Lower lobe of right lung (tissue), 2 donors: ENCODE measurements at regions not wholly inside any gene's neighbourhood (a gene's known extent, or its start where the extent isn't known, plus 50 kb on each side); places are given as distances from the start of the nearest gene placed in this dataset.
A peak's percentile ranks its signal among the peaks of the same experiment; 100 is the strongest.

Source experiments
- ATAC-seq, 2 donors: fragments of 200-7000 bp; cut with Tn5 transposase; one replicate each; pipeline ENCODE4 v1.9.1; 2020 to 2022; ENCODE audit warnings: mild to moderate bottlenecking in 2 of 2, moderate library complexity in 2 of 2
- DNase-seq: peaks from one replicate; pipeline ENCODE4 v3.0.0-alpha.2; 2020
- H3K27ac ChIP-seq: fragments of 200-600 bp; one replicate; pipeline ENCODE4 v1.8.0; 2022
- H3K27me3 ChIP-seq: fragments of 200-600 bp; one replicate; pipeline ENCODE4 v1.8.0; 2022; ENCODE audit warnings: low read depth
- H3K36me3 ChIP-seq: fragments of 200-600 bp; one replicate; pipeline ENCODE4 v1.8.0; 2022; ENCODE audit warnings: mild to moderate bottlenecking
- H3K4me1 ChIP-seq: fragments of 200-600 bp; one replicate; pipeline ENCODE4 v1.8.0; 2022
- H3K4me3 ChIP-seq: fragments of 200-600 bp; one replicate; pipeline ENCODE4 v1.8.0; 2022; ENCODE audit warnings: mild to moderate bottlenecking
- H3K9me3 ChIP-seq: fragments of 200-600 bp; one replicate; pipeline ENCODE4 v1.8.0; 2022
- intact Hi-C: fragments of 100-400 bp; cut with DNase I; formaldehyde crosslinking; loops from one replicate; pipeline ENCODE4 v1.11.0; 2022
- TF ChIP-seq, protein P1 (sequence below): fragments of 200-600 bp; IDR thresholded peaks from one replicate; pipeline ENCODE4 v1.8.0; 2022; ENCODE audit warnings: antibody characterized with exemption, mild to moderate bottlenecking
- donor health status: DM: no; HTN: yes; CAD: no; lungs with severe emphysema.

- H3K9me3 ChIP-seq: no peaks in the 10 kb centered on the region
- H3K27ac ChIP-seq: peak overlapping the region; percentile 44
- intact Hi-C loops: no loop called here
- peaks cover 19% of the 10 kb centered on the region for H3K4me1 ChIP-seq
- DNase-seq: no peak
- H3K27me3 ChIP-seq: peaks cover 6% of the 10 kb centered on the region
- TF ChIP-seq, protein P1, sequence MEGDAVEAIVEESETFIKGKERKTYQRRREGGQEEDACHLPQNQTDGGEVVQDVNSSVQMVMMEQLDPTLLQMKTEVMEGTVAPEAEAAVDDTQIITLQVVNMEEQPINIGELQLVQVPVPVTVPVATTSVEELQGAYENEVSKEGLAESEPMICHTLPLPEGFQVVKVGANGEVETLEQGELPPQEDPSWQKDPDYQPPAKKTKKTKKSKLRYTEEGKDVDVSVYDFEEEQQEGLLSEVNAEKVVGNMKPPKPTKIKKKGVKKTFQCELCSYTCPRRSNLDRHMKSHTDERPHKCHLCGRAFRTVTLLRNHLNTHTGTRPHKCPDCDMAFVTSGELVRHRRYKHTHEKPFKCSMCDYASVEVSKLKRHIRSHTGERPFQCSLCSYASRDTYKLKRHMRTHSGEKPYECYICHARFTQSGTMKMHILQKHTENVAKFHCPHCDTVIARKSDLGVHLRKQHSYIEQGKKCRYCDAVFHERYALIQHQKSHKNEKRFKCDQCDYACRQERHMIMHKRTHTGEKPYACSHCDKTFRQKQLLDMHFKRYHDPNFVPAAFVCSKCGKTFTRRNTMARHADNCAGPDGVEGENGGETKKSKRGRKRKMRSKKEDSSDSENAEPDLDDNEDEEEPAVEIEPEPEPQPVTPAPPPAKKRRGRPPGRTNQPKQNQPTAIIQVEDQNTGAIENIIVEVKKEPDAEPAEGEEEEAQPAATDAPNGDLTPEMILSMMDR: no peak
- H3K4me3 ChIP-seq: no peak overlapping the region
- ATAC-seq: no peak
- H3K36me3 ChIP-seq: no peaks in the 10 kb centered on the region
Measured at GRCh38 chr1:10901891-10902805, 105.7 kb upstream of the CASZ1 start.

DNA sequence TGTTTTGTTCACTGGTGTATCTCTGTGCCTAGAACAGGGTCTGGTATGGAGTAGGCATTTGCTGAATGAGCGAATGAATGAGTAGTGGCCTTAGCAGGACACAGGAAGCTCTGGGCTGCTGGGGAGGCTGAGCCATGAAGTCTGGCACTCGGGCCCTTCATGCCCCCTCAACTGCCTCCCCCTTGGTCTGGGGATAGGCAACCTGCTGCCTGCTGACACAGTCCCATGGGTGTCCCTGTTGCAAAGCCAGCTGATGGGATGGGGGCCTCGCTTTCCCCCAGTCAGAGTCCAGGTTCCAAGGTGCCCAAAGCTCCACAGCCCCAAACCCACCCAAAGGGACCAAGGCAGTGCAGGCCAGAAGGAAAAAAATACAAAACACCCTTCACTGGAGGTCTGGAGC is 107.0 kb upstream of the CASZ1 start:
- DNase-seq: no peak
- no peak for ATAC-seq
- TF ChIP-seq, protein P1: no peak
- H3K27me3 ChIP-seq: peaks cover 6% of the 10 kb centered on the region
- no peaks in the 10 kb centered on the region for H3K9me3 ChIP-seq
- no peaks in the 10 kb centered on the region for H3K36me3 ChIP-seq
- H3K4me3 ChIP-seq: no peak overlapping the region
- no peak overlapping the region for H3K27ac ChIP-seq
- peaks cover 19% of the 10 kb centered on the region for H3K4me1 ChIP-seq
- intact Hi-C loops: no loop called here

DNA sequence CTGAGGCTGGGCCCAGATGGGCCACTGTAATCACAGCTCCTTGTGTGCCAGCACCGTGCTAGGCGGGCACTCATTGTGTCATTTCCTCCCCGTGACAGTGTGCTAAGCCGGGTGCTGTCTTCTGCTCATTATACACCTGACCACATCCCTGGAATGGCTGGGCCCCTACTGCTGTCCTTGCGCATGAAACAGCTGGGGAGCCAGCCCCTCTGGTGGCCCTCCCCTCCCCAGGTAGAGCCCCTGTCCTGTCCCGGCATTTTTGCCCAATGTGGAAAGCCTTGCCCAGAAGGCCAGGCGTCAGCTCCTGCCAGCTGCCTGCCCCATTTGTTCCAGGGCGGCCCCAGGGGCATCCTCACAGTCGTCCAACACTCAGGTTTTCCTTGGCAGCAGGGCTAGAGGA is 107.4 kb upstream of the CASZ1 start:
- ATAC-seq (no peak), DNase-seq (no peak)
- intact Hi-C loops: no loop called here
- no peak overlapping the region for H3K27ac ChIP-seq
- TF ChIP-seq, protein P1: no peak
- H3K36me3 ChIP-seq: no peaks in the 10 kb centered on the region
- H3K4me1 ChIP-seq: peaks cover 19% of the 10 kb centered on the region
- H3K4me3 ChIP-seq: no peak overlapping the region
- H3K27me3 ChIP-seq: peaks cover 3% of the 10 kb centered on the region
- no peaks in the 10 kb centered on the region for H3K9me3 ChIP-seq

GRCh38 chr1:10904396-10905358 is 107.8 kb upstream of the TARDBP start:
- Histone ChIP-seq H3K9me3 (no peaks in the 10 kb centered on the region), H3K4me3 (no peak overlapping the region), H3K27ac (no peak overlapping the region), H3K36me3 (no peaks in the 10 kb centered on the region), H3K4me1 (peaks cover 19% of the 10 kb centered on the region), H3K27me3 (no peaks in the 10 kb centered on the region)
- TF ChIP-seq, protein P1: no peak
- ATAC-seq: peak in 1 of 2 donors; percentile 38
- intact Hi-C loops: no loop called here
- DNase-seq: peak; percentile 64

GRCh38 chr1:10905841-10906655 is 106.4 kb upstream of the TARDBP start:
- ATAC-seq (no peak), DNase-seq (no peak)
- Histone ChIP-seq H3K9me3 (no peaks in the 10 kb centered on the region), H3K27ac (no peak overlapping the region), H3K4me1 (peaks cover 19% of the 10 kb centered on the region), H3K36me3 (no peaks in the 10 kb centered on the region), H3K4me3 (no peak overlapping the region), H3K27me3 (no peaks in the 10 kb centered on the region)
- TF ChIP-seq, protein P1: no peak
- intact Hi-C loops: no loop called here
